Prostate gland (tissue), 2 donors: ENCODE measurements at regions not wholly inside any gene's neighbourhood (a gene's known extent, or its start where the extent isn't known, plus 50 kb on each side); places are given as distances from the start of the nearest gene placed in this dataset.

ENCODE experiments used
- CTCF ChIP-seq, 4 experiments: fragments of 200-600 bp in 2 of 4; fragments of 450-650 bp in 2 of 4; sonication (generic) in 2 of 4; IDR thresholded peaks; 1 replicate in 3 of 4; 2 replicates in 1 of 4; pipeline ENCODE4 v1.5.1; 2016 to 2019; ENCODE audit warnings: antibody characterized with exemption in 4 of 4, mild to moderate bottlenecking in 2 of 4, moderate library complexity in 2 of 4
- POLR2AphosphoS5 ChIP-seq: sonication (generic); formaldehyde crosslinking; IDR thresholded peaks from one replicate; pipeline ENCODE4 v1.6.1; 2017; ENCODE audit warnings: antibody characterized with exemption

- TF ChIP-seq CTCF (IDR thresholded peaks at IDR 0.05) (no peak), POLR2AphosphoS5 (no peak)
Observed at GRCh38 chr1:193358419-193358818, 172.0 kb upstream of the B3GALT2 start.
